ENCODE measurements at regions not wholly inside any gene's neighbourhood (a gene's known extent, or its start where the extent isn't known, plus 50 kb on each side); places are given as distances from the start of the nearest gene placed in this dataset.

DNA sequence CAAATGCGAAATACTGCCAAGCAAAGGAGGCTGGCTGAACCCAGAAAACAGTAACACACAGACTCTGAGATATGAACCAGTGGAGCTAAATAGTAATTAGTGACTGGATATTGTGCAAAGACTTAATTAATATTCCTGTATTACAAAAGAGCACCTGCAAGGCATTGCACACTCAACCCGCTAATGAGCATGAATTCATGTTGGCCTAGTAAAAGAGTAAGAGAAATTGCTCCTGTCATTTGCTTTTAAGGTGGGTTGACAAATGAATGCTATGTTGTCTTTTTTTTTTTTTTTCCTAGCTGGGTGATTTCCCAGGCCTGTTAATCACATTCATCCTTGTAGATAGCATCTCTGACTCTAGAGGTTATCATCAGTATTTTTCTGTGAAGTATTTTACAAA lies 87.0 kb upstream of the CERS6 start:
- no peak for DNase-seq (ENCODE audit: low spot score)
- in situ Hi-C loops (cut with HindIII; ENCODE audit: low sequenced_read_pairs): no loop called here

DNA sequence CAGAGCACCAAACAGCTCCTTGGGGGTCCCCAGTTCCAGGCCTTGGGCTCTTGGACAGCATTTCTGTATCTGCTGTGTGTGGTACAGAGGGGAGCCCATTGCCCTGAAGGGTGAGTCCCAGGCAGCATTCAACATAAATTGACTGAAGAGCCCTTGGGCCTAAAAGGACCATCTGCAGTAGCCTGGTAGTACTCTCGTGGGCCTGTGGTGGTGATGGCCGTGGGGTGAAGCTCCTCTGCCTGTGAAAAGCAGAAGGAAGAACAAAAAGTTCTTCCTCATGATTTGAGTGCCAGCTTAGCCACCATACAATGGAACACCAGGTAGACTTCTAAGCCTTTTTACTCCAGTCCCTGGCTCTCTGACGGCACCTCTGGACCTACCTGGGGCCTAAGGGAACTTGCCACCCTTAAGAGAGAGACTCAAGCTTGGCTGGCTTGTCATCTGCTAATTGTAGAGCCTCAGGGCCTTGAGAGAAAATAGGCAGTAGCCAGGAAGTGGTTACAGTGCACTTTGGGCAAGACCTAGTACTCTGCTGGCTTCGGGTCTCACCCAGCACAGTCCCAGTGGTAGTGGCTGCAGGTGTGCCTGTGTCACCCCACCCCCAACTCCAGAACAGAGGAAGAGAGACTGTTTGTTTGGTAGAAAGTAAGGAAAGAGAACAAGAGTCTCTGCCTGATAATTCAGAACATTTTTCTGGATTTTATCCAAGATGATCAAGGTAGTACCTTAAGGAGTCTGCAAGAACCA lies 84.6 kb upstream of the CERS6 start:
- in situ Hi-C loops (cut with HindIII; ENCODE audit: low sequenced_read_pairs): no loop called here
- DNase-seq (ENCODE audit: low spot score): no peak

DNA sequence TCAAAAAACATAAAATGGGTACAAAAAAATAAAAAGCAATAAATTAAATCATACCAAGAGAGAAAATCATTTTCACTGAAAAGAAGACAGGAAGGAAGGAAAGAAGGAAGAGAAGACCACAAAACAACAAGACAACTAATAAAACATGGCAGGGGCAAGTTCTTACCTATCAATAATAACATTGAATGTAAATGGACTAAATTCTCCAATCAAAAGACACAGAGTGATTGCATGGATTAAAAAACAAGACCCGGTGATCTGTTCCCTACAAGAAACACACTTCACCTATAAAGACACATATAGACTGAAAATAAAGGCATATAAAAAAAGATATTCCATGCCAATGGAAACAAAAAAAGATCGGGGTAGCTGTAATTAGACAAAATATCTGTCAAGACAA lies 82.6 kb upstream of the CERS6 start:
- DNase-seq (ENCODE audit: low spot score): no peak
- in situ Hi-C loops (cut with HindIII; ENCODE audit: low sequenced_read_pairs): no loop called here

DNA sequence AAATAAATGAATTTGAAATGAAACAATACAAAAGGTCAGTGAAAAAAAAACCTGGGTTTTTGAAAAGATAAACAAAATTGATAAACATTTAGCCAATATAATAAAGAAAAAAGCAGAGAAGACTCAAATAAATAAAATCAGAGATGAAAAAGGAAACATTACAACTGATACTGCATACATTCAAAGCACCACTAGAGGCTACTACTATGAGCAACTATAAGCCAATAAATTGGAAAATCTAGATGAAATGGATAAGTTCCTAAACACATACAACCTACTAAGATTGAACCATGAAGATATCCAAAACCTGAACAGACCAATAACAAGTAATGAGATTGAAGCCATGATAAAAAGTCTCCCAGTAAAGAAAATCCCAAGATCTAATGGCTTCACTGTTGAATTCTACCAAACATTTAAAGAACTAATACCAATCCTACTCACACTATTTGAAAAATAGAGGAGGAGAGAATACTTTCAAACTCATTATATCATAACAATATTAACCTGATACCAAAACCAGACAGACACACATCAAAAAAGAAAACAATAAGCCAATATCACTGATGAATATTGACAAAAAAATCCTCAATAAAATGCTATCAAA lies 80.8 kb upstream of the CERS6 start:
- no peak for DNase-seq (ENCODE audit: low spot score)

GRCh38 chr2:168378960-168379669 lies 77.0 kb upstream of the CERS6 start:
- no peak for DNase-seq (ENCODE audit: low spot score)
- in situ Hi-C loops (cut with HindIII; ENCODE audit: low sequenced_read_pairs): no loop called here

More for the DNA sequence above, 80.8 kb upstream of the CERS6 start:
- in situ Hi-C loops (cut with HindIII; ENCODE audit: low sequenced_read_pairs): no loop called here

- no peak for DNase-seq (ENCODE audit: low spot score)
- in situ Hi-C loops (cut with HindIII; ENCODE audit: low sequenced_read_pairs): no loop called here
Observed at GRCh38 chr2:168380500-168380899, 75.6 kb upstream of the CERS6 start.

DNA sequence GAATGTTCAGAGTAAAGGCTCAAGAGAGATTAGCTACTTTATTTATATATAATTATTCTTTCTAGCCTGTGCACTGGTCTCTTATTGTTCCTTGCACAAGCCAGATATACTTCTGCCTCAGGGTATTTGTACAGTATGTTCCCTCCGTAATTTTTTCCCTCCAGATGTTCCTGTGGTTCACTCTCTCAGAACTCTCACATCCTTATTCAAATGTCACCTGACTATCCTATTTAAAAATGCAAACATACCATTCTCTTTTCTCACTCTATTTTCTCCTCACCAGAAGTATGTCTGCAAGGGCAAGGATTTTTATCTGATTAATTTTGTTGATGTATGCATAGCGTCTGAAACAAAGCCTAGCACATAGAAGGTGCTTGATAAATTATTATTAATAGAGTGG lies 64.0 kb upstream of the CERS6 start:
- in situ Hi-C loops (cut with HindIII; ENCODE audit: low sequenced_read_pairs): no loop called here
- DNase-seq (ENCODE audit: low spot score): no peak

- DNase-seq (ENCODE audit: low spot score): no peak
- in situ Hi-C loops (cut with HindIII; ENCODE audit: low sequenced_read_pairs): no loop called here
Observed at GRCh38 chr2:168392797-168393196, 63.3 kb upstream of the CERS6 start.

- in situ Hi-C loops (cut with HindIII; ENCODE audit: low sequenced_read_pairs): no loop called here
- DNase-seq (ENCODE audit: low spot score): no peak
Observed at GRCh38 chr2:168394262-168394661, 61.8 kb upstream of the CERS6 start.

- no peak for DNase-seq (ENCODE audit: low spot score)
- in situ Hi-C loops (cut with HindIII; ENCODE audit: low sequenced_read_pairs): no loop called here
Observed at GRCh38 chr2:168396131-168396530, 59.9 kb upstream of the CERS6 start.

GRCh38 chr2:168397629-168398028 lies 58.4 kb upstream of the CERS6 start:
- no peak for DNase-seq (ENCODE audit: low spot score)
- in situ Hi-C loops (cut with HindIII; ENCODE audit: low sequenced_read_pairs): no loop called here

- DNase-seq (ENCODE audit: low spot score): no peak
- in situ Hi-C loops (cut with HindIII; ENCODE audit: low sequenced_read_pairs): no loop called here
Observed at GRCh38 chr2:168401048-168401556, 55.0 kb upstream of the CERS6 start.

- DNase-seq (ENCODE audit: low spot score): no peak
- in situ Hi-C loops (cut with HindIII; ENCODE audit: low sequenced_read_pairs): no loop called here
Observed at GRCh38 chr2:168401771-168402170, 54.3 kb upstream of the CERS6 start.

DNA sequence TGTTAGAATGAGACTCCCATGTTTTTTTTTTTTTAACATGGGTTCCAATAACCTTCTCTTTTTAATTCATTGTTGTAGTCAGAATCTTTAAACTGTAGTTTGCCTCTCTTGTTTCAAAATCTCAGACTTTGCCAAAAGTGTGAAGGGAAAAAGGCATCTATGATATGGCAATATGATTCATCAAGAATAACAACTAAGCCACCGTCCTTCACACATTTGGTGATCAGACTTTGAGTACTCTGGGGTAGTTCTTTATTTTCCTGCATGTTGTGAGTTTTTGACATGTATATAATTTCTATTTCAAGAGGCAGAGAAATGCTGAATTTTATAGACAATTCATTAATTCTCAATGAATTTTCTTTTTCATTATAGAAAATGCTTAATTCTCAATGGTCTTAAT lies 53.5 kb upstream of the CERS6 start:
- in situ Hi-C loops (cut with HindIII; ENCODE audit: low sequenced_read_pairs): no loop called here

GRCh38 chr2:168403736-168404135 lies 52.3 kb upstream of the CERS6 start:
- no peak for DNase-seq (ENCODE audit: low spot score)
- in situ Hi-C loops (cut with HindIII; ENCODE audit: low sequenced_read_pairs): no loop called here

More for the DNA sequence above, 53.5 kb upstream of the CERS6 start:
- no peak for DNase-seq (ENCODE audit: low spot score)

GRCh38 chr2:168404764-168405163 lies 51.3 kb upstream of the CERS6 start:
- in situ Hi-C loops (cut with HindIII; ENCODE audit: low sequenced_read_pairs): no loop called here
- no peak for DNase-seq (ENCODE audit: low spot score)

Data from G401 (cell line).